HFFc6 (cell line): ENCODE measurements at regions not wholly inside any gene's neighbourhood (a gene's known extent, or its start where the extent isn't known, plus 50 kb on each side); places are given as distances from the start of the nearest gene placed in this dataset.

ENCODE experiments used
- DNase-seq: peaks from one replicate; pipeline ENCODE4 v3.0.0-alpha.2; 2018
- H3K27ac Mint-ChIP-seq: 2 replicates; pipeline ENCODE4 v1.8.0; 2020; ENCODE audit warnings: mild to moderate bottlenecking, mixed read lengths
- H3K27me3 Mint-ChIP-seq: 2 replicates; pipeline ENCODE4 v1.8.0; 2021; ENCODE audit warnings: mild to moderate bottlenecking, moderate library complexity, mixed read lengths; ENCODE audit not compliant: insufficient read depth
- H3K36me3 Mint-ChIP-seq: 2 replicates; pipeline ENCODE4 v1.8.0; 2021; ENCODE audit warnings: low read depth, mixed read lengths
- H3K4me1 Mint-ChIP-seq: 2 replicates; pipeline ENCODE4 v1.8.0; 2020; ENCODE audit warnings: low read depth, mixed read lengths
- H3K4me3 Mint-ChIP-seq: 2 replicates; pipeline ENCODE4 v1.8.0; 2020; ENCODE audit warnings: mild to moderate bottlenecking, moderate library complexity, mixed read lengths
- H3K9me3 Mint-ChIP-seq: 2 replicates; pipeline ENCODE4 v1.8.0; 2020; ENCODE audit warnings: mild to moderate bottlenecking, mixed read lengths
- TF ChIP-seq, protein P1 (sequence below): fragments of 200-600 bp; sonication (generic); IDR thresholded peaks from 2 replicates; pipeline ENCODE4 v1.5.0; 2021; ENCODE audit warnings: antibody characterized with exemption, mild to moderate bottlenecking

DNA sequence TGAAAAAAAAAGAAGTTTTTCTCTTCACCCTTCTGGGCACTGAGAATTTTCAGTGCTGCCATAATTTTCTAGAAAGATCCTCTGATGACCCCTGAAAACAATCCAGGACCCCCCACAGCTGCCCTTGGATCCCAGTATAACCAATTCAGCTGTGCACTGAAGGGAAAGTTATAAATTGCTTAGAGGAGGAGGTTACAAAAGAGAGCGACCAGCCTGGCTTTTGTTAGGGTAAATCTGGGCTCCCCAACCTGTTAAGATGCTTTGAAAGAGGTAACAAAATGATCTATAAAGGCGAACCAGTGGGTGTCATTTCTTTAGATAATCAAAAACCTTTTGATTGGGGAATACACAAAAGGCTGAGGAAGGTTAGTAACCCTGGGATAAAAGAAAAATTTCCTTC, 407.9 kb upstream of the ATP11B start:
- no peaks in the 10 kb centered on the region for H3K4me1 Mint-ChIP-seq
- DNase-seq: no peak
- no peaks in the 10 kb centered on the region for H3K36me3 Mint-ChIP-seq
- peaks cover 47% of the 10 kb centered on the region for H3K9me3 Mint-ChIP-seq
- TF ChIP-seq, protein P1, sequence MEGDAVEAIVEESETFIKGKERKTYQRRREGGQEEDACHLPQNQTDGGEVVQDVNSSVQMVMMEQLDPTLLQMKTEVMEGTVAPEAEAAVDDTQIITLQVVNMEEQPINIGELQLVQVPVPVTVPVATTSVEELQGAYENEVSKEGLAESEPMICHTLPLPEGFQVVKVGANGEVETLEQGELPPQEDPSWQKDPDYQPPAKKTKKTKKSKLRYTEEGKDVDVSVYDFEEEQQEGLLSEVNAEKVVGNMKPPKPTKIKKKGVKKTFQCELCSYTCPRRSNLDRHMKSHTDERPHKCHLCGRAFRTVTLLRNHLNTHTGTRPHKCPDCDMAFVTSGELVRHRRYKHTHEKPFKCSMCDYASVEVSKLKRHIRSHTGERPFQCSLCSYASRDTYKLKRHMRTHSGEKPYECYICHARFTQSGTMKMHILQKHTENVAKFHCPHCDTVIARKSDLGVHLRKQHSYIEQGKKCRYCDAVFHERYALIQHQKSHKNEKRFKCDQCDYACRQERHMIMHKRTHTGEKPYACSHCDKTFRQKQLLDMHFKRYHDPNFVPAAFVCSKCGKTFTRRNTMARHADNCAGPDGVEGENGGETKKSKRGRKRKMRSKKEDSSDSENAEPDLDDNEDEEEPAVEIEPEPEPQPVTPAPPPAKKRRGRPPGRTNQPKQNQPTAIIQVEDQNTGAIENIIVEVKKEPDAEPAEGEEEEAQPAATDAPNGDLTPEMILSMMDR: no peak
- no peak overlapping the region for H3K4me3 Mint-ChIP-seq
- H3K27me3 Mint-ChIP-seq: no peaks in the 10 kb centered on the region
- no peak overlapping the region for H3K27ac Mint-ChIP-seq

DNA sequence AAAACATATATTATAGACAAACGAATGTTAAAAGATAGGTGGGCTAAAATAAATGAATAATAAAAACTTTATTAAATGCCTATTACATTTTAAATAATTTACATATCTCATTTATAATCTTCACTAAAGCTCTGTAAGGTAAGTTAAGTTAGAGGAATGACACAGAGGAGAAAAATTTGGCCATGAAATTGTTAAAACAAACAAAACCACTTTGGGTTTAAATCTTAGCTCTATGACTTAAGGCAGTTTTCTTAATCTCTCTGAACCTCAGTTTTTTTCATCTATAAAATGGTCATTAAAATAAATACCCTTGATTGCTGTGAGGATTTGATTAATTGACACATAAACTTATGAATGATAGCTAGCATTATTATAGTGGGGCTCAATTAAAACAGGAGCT, 404.8 kb upstream of the ATP11B start:
- no peak overlapping the region for H3K27ac Mint-ChIP-seq
- DNase-seq: no peak
- H3K4me1 Mint-ChIP-seq: no peaks in the 10 kb centered on the region
- H3K9me3 Mint-ChIP-seq: peaks cover 34% of the 10 kb centered on the region
- H3K4me3 Mint-ChIP-seq: no peak overlapping the region
- TF ChIP-seq, protein P1: no peak
- no peaks in the 10 kb centered on the region for H3K27me3 Mint-ChIP-seq
- H3K36me3 Mint-ChIP-seq: no peaks in the 10 kb centered on the region

DNA sequence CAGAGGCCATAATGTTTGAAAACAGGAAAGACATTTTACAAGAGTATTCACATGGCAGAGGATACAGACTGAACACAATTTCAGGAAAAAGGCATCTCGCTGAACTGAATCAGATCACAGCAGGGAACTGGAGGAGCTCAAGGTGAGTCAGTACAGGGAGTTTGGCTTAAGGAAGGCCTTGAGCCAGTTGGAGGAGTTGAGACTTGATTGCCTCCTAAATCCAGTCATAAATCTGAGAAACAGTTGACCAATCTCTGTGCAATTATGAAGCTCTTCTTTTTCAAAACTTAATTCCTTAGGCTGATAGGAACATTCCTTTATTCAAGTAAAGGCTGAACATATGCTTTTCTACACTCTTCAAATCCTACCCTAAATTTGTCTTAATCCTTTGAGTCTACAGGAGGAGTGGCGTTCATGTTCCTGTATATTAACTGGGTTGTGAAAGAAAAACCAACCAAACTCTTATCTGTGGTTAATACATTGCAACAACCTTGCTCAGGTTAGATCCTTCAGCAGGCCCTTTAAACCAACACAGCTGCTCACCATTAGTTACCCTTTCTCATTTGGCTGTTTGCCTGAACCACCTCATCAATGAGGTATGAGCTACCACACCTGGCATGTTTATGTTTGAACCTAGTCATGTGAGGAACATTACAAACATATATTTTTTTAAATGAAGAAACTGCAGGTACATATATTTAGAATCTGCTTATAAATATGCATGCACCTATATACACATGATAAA, 404.1 kb upstream of the ATP11B start:
- H3K4me3 Mint-ChIP-seq: no peak overlapping the region
- H3K27me3 Mint-ChIP-seq: no peaks in the 10 kb centered on the region
- no peak overlapping the region for H3K27ac Mint-ChIP-seq
- H3K36me3 Mint-ChIP-seq: no peaks in the 10 kb centered on the region
- H3K4me1 Mint-ChIP-seq: no peaks in the 10 kb centered on the region
- H3K9me3 Mint-ChIP-seq: peaks cover 30% of the 10 kb centered on the region
- DNase-seq: no peak
- TF ChIP-seq, protein P1: no peak

DNA sequence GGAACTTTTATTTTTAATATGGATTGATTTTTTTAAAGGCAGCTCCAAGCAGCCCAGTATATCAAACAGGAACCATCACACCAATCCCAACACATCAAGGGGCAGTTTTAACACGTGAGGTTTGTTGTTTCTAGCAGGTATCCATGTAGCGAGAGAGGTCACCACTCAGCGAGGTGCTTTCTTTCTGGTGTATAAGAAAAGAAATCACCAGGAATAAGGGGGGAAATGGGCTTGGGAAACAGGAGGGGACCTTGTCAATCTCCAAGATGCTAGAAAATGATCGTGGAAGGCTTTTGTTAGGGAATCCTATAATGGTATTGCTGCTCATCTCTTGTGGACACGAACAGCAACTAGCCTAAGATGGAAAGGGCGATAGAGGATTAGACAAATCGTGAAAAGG, 402.9 kb upstream of the ATP11B start:
- H3K27ac Mint-ChIP-seq: no peak overlapping the region
- TF ChIP-seq, protein P1: no peak
- DNase-seq: no peak
- no peaks in the 10 kb centered on the region for H3K36me3 Mint-ChIP-seq
- peaks cover 29% of the 10 kb centered on the region for H3K9me3 Mint-ChIP-seq
- H3K4me3 Mint-ChIP-seq: no peak overlapping the region
- no peaks in the 10 kb centered on the region for H3K4me1 Mint-ChIP-seq
- peaks cover 2% of the 10 kb centered on the region; the same call in 1 of the 2 replicates for H3K27me3 Mint-ChIP-seq

DNA sequence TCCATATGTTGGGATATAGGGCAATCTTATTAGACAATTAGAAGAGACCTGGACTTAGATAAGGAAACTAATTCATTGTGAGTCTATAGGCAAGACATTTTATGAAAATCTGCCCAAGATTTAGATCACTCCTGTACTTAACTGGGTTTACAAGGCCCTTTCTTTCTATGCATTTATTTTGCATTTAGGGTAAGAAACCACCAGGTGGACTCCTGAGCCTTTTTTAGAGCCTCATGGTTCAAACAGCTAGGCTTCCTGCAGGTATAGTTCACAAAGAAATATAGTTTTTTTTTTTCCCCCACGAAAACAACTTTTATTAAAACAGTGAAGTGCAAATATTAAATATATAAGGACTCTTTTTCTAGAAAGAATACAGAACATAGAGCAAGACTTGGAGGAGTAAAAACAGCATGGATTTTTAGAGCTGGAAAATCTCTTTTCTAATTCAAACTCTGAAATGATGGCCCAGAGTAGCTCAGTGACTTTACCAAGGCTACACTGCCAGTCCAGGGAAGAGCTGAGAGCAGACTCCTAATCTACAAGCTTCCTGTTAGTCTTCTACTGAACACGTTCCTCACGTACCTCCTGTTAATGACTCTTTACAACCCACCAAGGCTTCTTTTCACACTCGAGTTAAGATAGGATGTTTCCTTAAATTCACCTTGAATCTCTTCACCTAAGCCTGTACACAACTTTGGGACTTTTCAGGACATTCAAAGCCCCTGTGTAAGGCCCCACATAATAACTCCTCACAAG, 400.9 kb upstream of the ATP11B start:
- no peak for DNase-seq
- H3K27me3 Mint-ChIP-seq: peaks cover 2% of the 10 kb centered on the region; the same call in 1 of the 2 replicates
- H3K36me3 Mint-ChIP-seq: no peaks in the 10 kb centered on the region
- TF ChIP-seq, protein P1: no peak
- no peak overlapping the region for H3K4me3 Mint-ChIP-seq
- no peaks in the 10 kb centered on the region for H3K4me1 Mint-ChIP-seq
- H3K9me3 Mint-ChIP-seq: peaks cover 24% of the 10 kb centered on the region
- no peak overlapping the region for H3K27ac Mint-ChIP-seq
